ENCODE measurements at regions not wholly inside any gene's neighbourhood (a gene's known extent, or its start where the extent isn't known, plus 50 kb on each side); places are given as distances from the start of the nearest gene placed in this dataset.

- H3K9me3 Mint-ChIP-seq (ENCODE audit: low read depth), result no peaks in the 10 kb centered on the region
- H3K4me1 Mint-ChIP-seq (ENCODE audit: low read depth), result peaks cover 11% of the 10 kb centered on the region
- H3K27me3 Mint-ChIP-seq (ENCODE audit: low read depth), result no peaks in the 10 kb centered on the region
- TF ChIP-seq CTCF (IDR thresholded peaks at IDR 0.05), result no peak
- DNase-seq (ENCODE audit: low spot score), result no peak
- H3K36me3 Mint-ChIP-seq (ENCODE audit: low read depth), result no peaks in the 10 kb centered on the region
- no peak overlapping the region for H3K27ac Mint-ChIP-seq (ENCODE audit: unreplicated experiment)
- H3K4me3 Mint-ChIP-seq (ENCODE audit: unreplicated experiment), result no peak overlapping the region
Observed at GRCh38 chr18:45119876-45120275, 439.2 kb downstream of the SETBP1 start.

- no peak for DNase-seq (ENCODE audit: low spot score)
- peaks cover 11% of the 10 kb centered on the region for H3K4me1 Mint-ChIP-seq (ENCODE audit: low read depth)
- TF ChIP-seq CTCF (IDR thresholded peaks at IDR 0.05), result no peak
- no peaks in the 10 kb centered on the region for H3K27me3 Mint-ChIP-seq (ENCODE audit: low read depth)
- H3K4me3 Mint-ChIP-seq (ENCODE audit: unreplicated experiment), result no peak overlapping the region
- H3K36me3 Mint-ChIP-seq (ENCODE audit: low read depth), result no peaks in the 10 kb centered on the region
- H3K27ac Mint-ChIP-seq (ENCODE audit: unreplicated experiment), result no peak overlapping the region
- no peaks in the 10 kb centered on the region for H3K9me3 Mint-ChIP-seq (ENCODE audit: low read depth)
Observed at GRCh38 chr18:45121146-45121545, 440.5 kb downstream of the SETBP1 start.

GRCh38 chr18:45122506-45122905, 441.8 kb downstream of the SETBP1 start:
- no peak overlapping the region for H3K27ac Mint-ChIP-seq (ENCODE audit: unreplicated experiment)
- H3K36me3 Mint-ChIP-seq (ENCODE audit: low read depth), result no peaks in the 10 kb centered on the region
- no peaks in the 10 kb centered on the region for H3K9me3 Mint-ChIP-seq (ENCODE audit: low read depth)
- no peak for TF ChIP-seq CTCF (IDR thresholded peaks at IDR 0.05)
- H3K27me3 Mint-ChIP-seq (ENCODE audit: low read depth), result no peaks in the 10 kb centered on the region
- peaks cover 8% of the 10 kb centered on the region for H3K4me1 Mint-ChIP-seq (ENCODE audit: low read depth)
- DNase-seq (ENCODE audit: low spot score), result no peak
- H3K4me3 Mint-ChIP-seq (ENCODE audit: unreplicated experiment), result no peak overlapping the region

GRCh38 chr18:45127405-45127804, 446.7 kb downstream of the SETBP1 start:
- Mint-ChIP-seq H3K36me3 (ENCODE audit: low read depth) (no peaks in the 10 kb centered on the region), H3K9me3 (ENCODE audit: low read depth) (peaks cover 1% of the 10 kb centered on the region), H3K4me1 (ENCODE audit: low read depth) (no peaks in the 10 kb centered on the region), H3K27ac (ENCODE audit: unreplicated experiment) (no peak overlapping the region), H3K27me3 (ENCODE audit: low read depth) (peaks cover 1% of the 10 kb centered on the region), H3K4me3 (ENCODE audit: unreplicated experiment) (no peak overlapping the region)
- no peak for TF ChIP-seq CTCF (IDR thresholded peaks at IDR 0.05)
- DNase-seq (ENCODE audit: low spot score), result no peak

- TF ChIP-seq CTCF (IDR thresholded peaks at IDR 0.05), result no peak
- Mint-ChIP-seq H3K27ac (ENCODE audit: unreplicated experiment) (no peak overlapping the region), H3K4me1 (ENCODE audit: low read depth) (peaks cover 8% of the 10 kb centered on the region), H3K36me3 (ENCODE audit: low read depth) (no peaks in the 10 kb centered on the region), H3K9me3 (ENCODE audit: low read depth) (peaks cover 3% of the 10 kb centered on the region), H3K27me3 (ENCODE audit: low read depth) (peaks cover 1% of the 10 kb centered on the region), H3K4me3 (ENCODE audit: unreplicated experiment) (no peak overlapping the region)
- no peak for DNase-seq (ENCODE audit: low spot score)
Observed at GRCh38 chr18:45133276-45133675, 452.6 kb downstream of the SETBP1 start.
